Stimulated activated CD8-positive, alpha-beta memory T cell treated with anti-CD3 and anti-CD28 coated beads, Interleukin-15, amount 100 ng/mL, for 4 hours (primary cell): ENCODE measurements at regions not wholly inside any gene's neighbourhood (a gene's known extent, or its start where the extent isn't known, plus 50 kb on each side); places are given as distances from the start of the nearest gene placed in this dataset.

ENCODE experiments used
- DNase-seq, 2 donors: peaks; one replicate each; pipeline ENCODE4 v3.0.0-alpha.2; 2020; ENCODE audit warnings: low read depth in 2 of 2

GRCh38 chr3:182575941-182576340 is 217.4 kb upstream of the ATP11B start:
- no peak for DNase-seq

GRCh38 chr3:182583545-182583944 is 209.8 kb upstream of the ATP11B start:
- DNase-seq, result no peak

GRCh38 chr3:182585532-182586150 is 207.7 kb upstream of the ATP11B start:
- no peak for DNase-seq

GRCh38 chr3:182592747-182593146 is 200.6 kb upstream of the ATP11B start:
- DNase-seq, result no peak

- DNase-seq, result no peak
These were observed 196.5 kb upstream of the ATP11B start for GRCh38 chr3:182596676-182597410.

GRCh38 chr3:182597621-182598041 is 195.7 kb upstream of the ATP11B start:
- DNase-seq, result no peak

GRCh38 chr3:182601597-182601996 is 191.7 kb upstream of the ATP11B start:
- no peak for DNase-seq

- no peak for DNase-seq
These were observed 189.8 kb upstream of the ATP11B start for GRCh38 chr3:182603501-182603900.

- no peak for DNase-seq
These were observed 187.3 kb upstream of the ATP11B start for GRCh38 chr3:182605882-182606611.

GRCh38 chr3:182606905-182607504 is 186.3 kb upstream of the ATP11B start:
- DNase-seq, result no peak

GRCh38 chr3:182608832-182609231 is 184.5 kb upstream of the ATP11B start:
- DNase-seq, result no peak

GRCh38 chr3:182609575-182610156 is 183.6 kb upstream of the ATP11B start:
- no peak for DNase-seq

- no peak for DNase-seq
These were observed 181.0 kb upstream of the ATP11B start for GRCh38 chr3:182612332-182612731.

GRCh38 chr3:182617500-182617899 is 175.8 kb upstream of the ATP11B start:
- DNase-seq, result no peak

GRCh38 chr3:182618085-182618732 is 175.1 kb upstream of the ATP11B start:
- DNase-seq, result no peak

GRCh38 chr3:182618981-182619591 is 174.2 kb upstream of the ATP11B start:
- DNase-seq, result no peak

- no peak for DNase-seq
These were observed 172.4 kb upstream of the ATP11B start for GRCh38 chr3:182620723-182621434.

GRCh38 chr3:182621435-182622240 is 171.7 kb upstream of the ATP11B start:
- DNase-seq, result no peak

GRCh38 chr3:182622241-182622545 is 171.1 kb upstream of the ATP11B start:
- no peak for DNase-seq
